Gastroesophageal sphincter (tissue), 4 donors: ENCODE measurements at regions not wholly inside any gene's neighbourhood (a gene's known extent, or its start where the extent isn't known, plus 50 kb on each side); places are given as distances from the start of the nearest gene placed in this dataset.

Experiments used
- ATAC-seq: fragments of 150-250 bp; one replicate; pipeline ENCODE4 v1.9.1; 2016; ENCODE audit warnings: mild to moderate bottlenecking, moderate library complexity
- H3K27ac ChIP-seq, 4 donors: fragments of 200-600 bp; sonication (generic) in 3 of 4; 1 replicate in 3 of 4; 2 replicates in 1 of 4; pipeline ENCODE4 v1.5.1; 2016 to 2019
- H3K27me3 ChIP-seq: fragments of 200-600 bp; sonication (generic); one replicate; pipeline ENCODE4 v1.5.1; 2019
- H3K36me3 ChIP-seq, 2 donors: fragments of 200-600 bp; sonication (generic); one replicate each; pipeline ENCODE4 v1.5.1; 2019; ENCODE audit warnings: control low read depth in 1 of 2
- H3K4me1 ChIP-seq, 3 donors: fragments of 200-600 bp; sonication (generic); 1 replicate in 2 of 3; 2 replicates in 1 of 3; pipeline ENCODE4 v1.5.1; 2016 to 2019; ENCODE audit warnings: control low read depth in 2 of 3
- H3K4me3 ChIP-seq, 2 donors: fragments of 200-600 bp; sonication (generic); one replicate each; pipeline ENCODE4 v1.5.1; 2019; ENCODE audit warnings: mild to moderate bottlenecking in 1 of 2, moderate library complexity in 1 of 2
- H3K9me3 ChIP-seq, 3 donors: fragments of 200-600 bp; sonication (generic); one replicate each; pipeline ENCODE4 v1.5.1; 2017 to 2019; ENCODE audit warnings: control low read depth in 2 of 3
- CTCF ChIP-seq, 4 experiments: fragments of 200-600 bp in 2 of 4; fragments of 450-650 bp in 2 of 4; sonication (generic) in 1 of 4; IDR thresholded peaks; one replicate each; pipeline ENCODE4 v1.5.1; 2017 to 2019; ENCODE audit warnings: antibody characterized with exemption in 4 of 4, mild to moderate bottlenecking in 2 of 4, moderate library complexity in 2 of 4
- EP300 ChIP-seq: sonication (generic); formaldehyde crosslinking; IDR thresholded peaks from one replicate; pipeline ENCODE4 v1.6.1; 2017; ENCODE audit warnings: antibody characterized with exemption, mild to moderate bottlenecking
- POLR2A ChIP-seq, 2 donors: fragments of 450-650 bp; IDR thresholded peaks; one replicate each; pipeline ENCODE4 v1.6.1; 2017; ENCODE audit warnings: antibody characterized with exemption in 2 of 2, mild to moderate bottlenecking in 2 of 2, moderate library complexity in 1 of 2
- POLR2AphosphoS5 ChIP-seq: sonication (generic); formaldehyde crosslinking; IDR thresholded peaks from one replicate; pipeline ENCODE4 v1.6.1; 2017; ENCODE audit warnings: antibody characterized with exemption
- WGBS, 2 donors: methylation state at CpG; one replicate each; pipeline ENCODE4 v1.1.5; 2018; ENCODE audit warnings: low coverage in 1 of 2; 5-methylcytosine and 5-hydroxymethylcytosine counted together

DNA sequence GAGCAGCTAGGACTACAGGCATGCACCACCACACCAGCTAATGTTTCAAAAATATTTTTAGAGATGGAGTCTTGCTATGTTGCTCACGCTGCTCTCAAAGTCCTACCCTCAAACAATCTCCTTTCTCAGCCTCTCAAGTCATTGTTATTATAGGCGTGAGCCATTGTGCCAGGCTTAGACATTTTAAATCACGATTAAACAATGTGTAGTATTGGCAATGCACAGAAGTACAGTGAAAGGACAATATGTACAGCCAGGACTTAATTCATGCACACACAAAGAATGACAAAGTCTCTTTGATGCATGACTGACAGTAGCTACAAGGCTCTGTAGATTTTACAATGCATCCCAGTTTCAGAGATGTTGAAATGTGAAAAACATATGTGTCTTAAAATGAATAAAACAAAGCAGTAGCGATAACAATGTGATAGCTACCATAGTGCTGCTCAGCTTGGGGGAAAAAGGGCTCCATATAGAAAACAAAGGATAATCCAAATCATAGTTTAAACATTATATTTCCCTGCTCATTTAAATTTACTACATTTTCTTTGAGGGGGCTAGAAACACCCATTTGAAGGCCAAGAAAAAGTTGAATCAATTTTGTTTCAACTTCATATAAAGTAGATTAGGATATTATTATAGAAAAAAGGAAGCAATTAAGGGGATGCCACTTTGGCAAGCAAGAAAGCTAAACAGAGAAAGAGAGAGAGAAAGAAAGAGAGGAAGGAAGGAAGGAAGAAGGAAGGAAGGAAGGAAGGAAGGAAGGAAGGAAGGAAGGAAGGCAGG is 272.4 kb upstream of the SMIM31 start:
- no peaks in the 10 kb centered on the region for H3K36me3 ChIP-seq
- H3K27ac ChIP-seq, result no peak overlapping the region
- no peak overlapping the region for H3K4me3 ChIP-seq
- WGBS, 2 donors, result 68 to 100% methylated on average over 1 to 2 of the region's 4 CpGs
- H3K4me1 ChIP-seq, result no peaks in the 10 kb centered on the region
- H3K9me3 ChIP-seq, result no peaks in the 10 kb centered on the region
- no peak for ATAC-seq
- TF ChIP-seq CTCF (IDR thresholded peaks at IDR 0.05) (no peak), POLR2A (IDR thresholded peaks at IDR 0.05) (no peak), EP300 (no peak), POLR2AphosphoS5 (no peak)
- peaks cover 8% of the 10 kb centered on the region for H3K27me3 ChIP-seq

DNA sequence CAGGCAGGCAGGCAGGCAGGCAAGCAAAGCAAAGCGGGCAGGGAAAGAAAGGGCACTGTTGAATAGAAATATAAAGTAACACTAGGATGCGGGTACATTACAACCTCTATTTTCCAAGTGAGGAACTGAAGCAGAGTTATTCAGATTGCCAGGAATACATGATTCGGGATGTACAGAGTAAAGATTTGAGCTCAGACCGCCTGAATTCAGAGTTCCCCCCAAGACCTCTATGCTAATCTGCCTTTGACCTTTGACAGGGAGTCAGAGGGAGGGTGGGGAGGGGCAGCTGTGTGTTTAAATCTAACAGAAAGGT is 271.9 kb upstream of the SMIM31 start:
- no peak for ATAC-seq
- H3K9me3 ChIP-seq, result no peaks in the 10 kb centered on the region
- H3K4me1 ChIP-seq, result no peaks in the 10 kb centered on the region
- H3K4me3 ChIP-seq, result no peak overlapping the region
- H3K27me3 ChIP-seq, result peaks cover 7% of the 10 kb centered on the region
- TF ChIP-seq EP300 (no peak), CTCF (IDR thresholded peaks at IDR 0.05) (no peak), POLR2AphosphoS5 (no peak), POLR2A (IDR thresholded peaks at IDR 0.05) (no peak)
- H3K36me3 ChIP-seq, result no peaks in the 10 kb centered on the region
- 56 to 70% methylated on average over 3 to 4 of the region's 4 CpGs for WGBS, 2 donors
- H3K27ac ChIP-seq, result no peak overlapping the region

DNA sequence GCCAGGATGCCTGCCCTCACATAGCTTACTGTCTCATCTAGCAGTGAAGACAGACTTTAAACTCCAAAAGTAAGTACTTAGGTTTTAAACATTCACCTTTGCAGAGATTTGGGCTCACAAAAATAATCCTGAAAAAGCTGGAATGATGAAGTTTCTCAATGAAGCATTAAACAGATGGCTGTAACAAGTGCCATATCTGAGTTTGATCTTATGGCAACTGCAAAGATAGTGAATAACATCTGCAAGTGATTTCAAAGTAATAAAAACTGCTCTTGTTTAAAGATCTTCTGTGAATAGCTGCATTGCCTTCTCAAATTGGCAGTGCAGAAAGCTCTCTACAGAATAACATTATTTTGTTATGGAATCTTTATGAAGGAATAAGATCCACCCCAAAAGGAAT is 271.2 kb upstream of the SMIM31 start:
- Histone ChIP-seq H3K4me1 (no peaks in the 10 kb centered on the region), H3K9me3 (no peaks in the 10 kb centered on the region), H3K36me3 (no peaks in the 10 kb centered on the region), H3K27me3 (no peaks in the 10 kb centered on the region), H3K4me3 (no peak overlapping the region), H3K27ac (no peak overlapping the region)
- no peak for ATAC-seq
- no peak for TF ChIP-seq POLR2AphosphoS5
- no peak for TF ChIP-seq POLR2A (IDR thresholded peaks at IDR 0.05)
- no peak for TF ChIP-seq CTCF (IDR thresholded peaks at IDR 0.05)
- TF ChIP-seq EP300, result no peak

DNA sequence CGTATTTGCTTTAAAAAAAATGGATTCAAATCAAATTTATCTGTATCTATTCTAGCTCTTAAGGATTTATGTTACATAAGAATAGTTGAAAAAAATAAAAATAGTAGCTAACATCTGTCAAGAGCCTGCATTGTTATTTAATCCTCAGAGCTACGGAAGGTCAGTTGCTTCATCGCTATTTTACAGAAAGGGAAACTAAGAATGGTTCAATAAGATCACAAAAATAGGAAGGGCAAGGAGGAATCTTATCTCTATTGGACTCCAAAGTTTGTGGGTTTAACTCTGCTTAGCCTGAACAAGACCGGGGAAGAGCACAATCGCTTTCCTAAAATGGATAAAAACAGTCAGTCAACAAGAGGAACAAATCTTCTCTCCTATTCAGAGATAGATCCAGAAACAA is 270.2 kb upstream of the SMIM31 start:
- Histone ChIP-seq H3K27me3 (no peaks in the 10 kb centered on the region), H3K27ac (no peak overlapping the region), H3K4me3 (no peak overlapping the region), H3K4me1 (no peaks in the 10 kb centered on the region), H3K9me3 (no peaks in the 10 kb centered on the region), H3K36me3 (no peaks in the 10 kb centered on the region)
- 31 to 35% methylated on average over 2 to 5 of the region's 5 CpGs for WGBS, 2 donors
- TF ChIP-seq CTCF (IDR thresholded peaks at IDR 0.05) (no peak), EP300 (no peak), POLR2A (IDR thresholded peaks at IDR 0.05) (no peak), POLR2AphosphoS5 (no peak)
- ATAC-seq, result no peak

- no peaks in the 10 kb centered on the region for H3K9me3 ChIP-seq
- 31 to 54% methylated on average over 1 of the region's 1 CpG for WGBS, 2 donors
- H3K4me1 ChIP-seq, result no peaks in the 10 kb centered on the region
- H3K27me3 ChIP-seq, result no peaks in the 10 kb centered on the region
- no peaks in the 10 kb centered on the region for H3K36me3 ChIP-seq
- H3K27ac ChIP-seq, result no peak overlapping the region
- TF ChIP-seq EP300, result no peak
- no peak for TF ChIP-seq POLR2AphosphoS5
- no peak for TF ChIP-seq POLR2A (IDR thresholded peaks at IDR 0.05)
- no peak for TF ChIP-seq CTCF (IDR thresholded peaks at IDR 0.05)
- ATAC-seq, result no peak
- H3K4me3 ChIP-seq, result no peak overlapping the region
Measured at GRCh38 chr4:164484551-164484950, 269.4 kb upstream of the SMIM31 start.
